SU-DHL-6 (cell line): ENCODE measurements at regions not wholly inside any gene's neighbourhood (a gene's known extent, or its start where the extent isn't known, plus 50 kb on each side); places are given as distances from the start of the nearest gene placed in this dataset.

ENCODE experiments used
- H2AFZ ChIP-seq: fragments of 200-600 bp; sonication (generic); 2 replicates; pipeline ENCODE4 v1.6.1; 2014; ENCODE audit warnings: low read depth, mild to moderate bottlenecking, moderate library complexity, mixed read lengths, antibody characterized with exemption, low read length; ENCODE audit not compliant: severe bottlenecking
- H3F3A ChIP-seq: fragments of 200-600 bp; shearing (Covaris generic); 2 replicates; pipeline ENCODE4 v1.6.0; 2016; ENCODE audit warnings: antibody characterized with exemption, mild to moderate bottlenecking; ENCODE audit not compliant: insufficient read depth
- H3K27ac ChIP-seq: fragments of 200-600 bp; sonication (generic); 2 replicates; pipeline ENCODE4 v1.5.1; 2016; ENCODE audit warnings: low read depth, mild to moderate bottlenecking, low read length, moderate library complexity, mixed read lengths
- H3K27me3 ChIP-seq: fragments of 200-600 bp; sonication (generic), shearing (Covaris generic); 2 replicates; pipeline ENCODE4 v1.6.0; 2014; ENCODE audit warnings: mild to moderate bottlenecking, low read length
- H3K36me3 ChIP-seq: fragments of 200-600 bp; sonication (generic); 2 replicates; pipeline ENCODE4 v1.6.1; 2014; ENCODE audit warnings: mild to moderate bottlenecking, low read length, mixed read lengths
- H3K4me2 ChIP-seq: fragments of 300-600, 200-600 bp; shearing (Covaris generic), sonication (generic); 2 replicates; pipeline ENCODE4 v1.6.0; 2014; ENCODE audit warnings: low read length, low read depth, mild to moderate bottlenecking; ENCODE audit not compliant: poor library complexity, severe bottlenecking
- H3K4me3 ChIP-seq: fragments of 200-600 bp; sonication (generic); 2 replicates; pipeline ENCODE4 v1.5.1; 2014; ENCODE audit warnings: antibody characterized with exemption, low read length, mild to moderate bottlenecking, mixed read lengths; ENCODE audit not compliant: insufficient read depth, poor library complexity, severe bottlenecking
- H3K79me2 ChIP-seq: fragments of 200-600 bp; sonication (generic); 2 replicates; pipeline ENCODE4 v1.6.1; 2014; ENCODE audit warnings: mild to moderate bottlenecking, low read length, moderate library complexity; ENCODE audit not compliant: insufficient read depth
- H3K9ac ChIP-seq: fragments of 200-600 bp; sonication (generic); 2 replicates; pipeline ENCODE4 v1.7.0; 2014; ENCODE audit warnings: mild to moderate bottlenecking, low read length
- H3K9me2 ChIP-seq: fragments of 200-600 bp; sonication (generic); replicated peaks from 2 replicates; pipeline ENCODE4 v1.6.1; 2014; ENCODE audit warnings: low read length; ENCODE audit not compliant: insufficient read depth
- H3K9me3 ChIP-seq: fragments of 200-600 bp; sonication (generic); 2 replicates; pipeline ENCODE4 v1.6.1; 2014; ENCODE audit warnings: low read length, mixed read lengths; ENCODE audit not compliant: insufficient read depth
- H4K20me1 ChIP-seq: fragments of 200-600 bp; sonication (generic); 2 replicates; pipeline ENCODE4 v1.6.1; 2014; ENCODE audit warnings: low read depth, mild to moderate bottlenecking, antibody characterized with exemption, low read length, moderate library complexity, mixed read lengths
- EZH2phosphoT487 ChIP-seq: fragments of 200-600 bp; sonication (generic), shearing (Covaris generic); conservative IDR thresholded peaks from 2 replicates; pipeline ENCODE4 v1.6.1; 2018; ENCODE audit warnings: mild to moderate bottlenecking, antibody characterized with exemption, low read length, moderate library complexity, mixed read lengths
- TF ChIP-seq, protein P1 (sequence below): fragments of 200-600 bp; sonication (generic); IDR thresholded peaks from one replicate; pipeline ENCODE4 v1.5.1; 2017; ENCODE audit warnings: antibody characterized with exemption, mild to moderate bottlenecking, low read length, moderate library complexity; ENCODE audit not compliant: insufficient read depth, poor library complexity, severe bottlenecking

DNA sequence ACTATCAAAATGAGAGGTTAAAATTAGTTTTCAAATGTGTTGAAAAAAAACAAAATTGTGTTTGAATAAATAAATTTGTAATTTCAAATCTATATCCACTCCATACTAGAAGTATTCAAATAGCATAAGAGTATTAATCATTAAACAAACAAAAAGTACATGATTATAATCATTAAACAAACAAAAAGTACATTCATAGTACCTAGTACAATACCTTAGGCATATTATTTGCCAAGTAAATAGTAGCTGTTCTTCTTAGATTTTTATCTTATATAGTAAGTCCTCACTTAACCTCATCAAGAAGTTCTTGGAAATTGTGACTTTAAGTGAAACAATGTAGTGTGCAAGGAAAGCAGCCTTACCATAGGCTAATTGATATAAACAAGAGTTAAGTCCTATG lies 349.3 kb upstream of the VWC2 start:
- no peak for TF ChIP-seq EZH2phosphoT487
- TF ChIP-seq, protein P1, sequence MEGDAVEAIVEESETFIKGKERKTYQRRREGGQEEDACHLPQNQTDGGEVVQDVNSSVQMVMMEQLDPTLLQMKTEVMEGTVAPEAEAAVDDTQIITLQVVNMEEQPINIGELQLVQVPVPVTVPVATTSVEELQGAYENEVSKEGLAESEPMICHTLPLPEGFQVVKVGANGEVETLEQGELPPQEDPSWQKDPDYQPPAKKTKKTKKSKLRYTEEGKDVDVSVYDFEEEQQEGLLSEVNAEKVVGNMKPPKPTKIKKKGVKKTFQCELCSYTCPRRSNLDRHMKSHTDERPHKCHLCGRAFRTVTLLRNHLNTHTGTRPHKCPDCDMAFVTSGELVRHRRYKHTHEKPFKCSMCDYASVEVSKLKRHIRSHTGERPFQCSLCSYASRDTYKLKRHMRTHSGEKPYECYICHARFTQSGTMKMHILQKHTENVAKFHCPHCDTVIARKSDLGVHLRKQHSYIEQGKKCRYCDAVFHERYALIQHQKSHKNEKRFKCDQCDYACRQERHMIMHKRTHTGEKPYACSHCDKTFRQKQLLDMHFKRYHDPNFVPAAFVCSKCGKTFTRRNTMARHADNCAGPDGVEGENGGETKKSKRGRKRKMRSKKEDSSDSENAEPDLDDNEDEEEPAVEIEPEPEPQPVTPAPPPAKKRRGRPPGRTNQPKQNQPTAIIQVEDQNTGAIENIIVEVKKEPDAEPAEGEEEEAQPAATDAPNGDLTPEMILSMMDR, result no peak
- Histone ChIP-seq H3K4me3 (no peak overlapping the region), H3K36me3 (no peaks in the 10 kb centered on the region), H3K4me2 (no peak overlapping the region), H3K27me3 (no peaks in the 10 kb centered on the region), H3K27ac (no peak overlapping the region), H3F3A (no peaks in the 10 kb centered on the region), H3K9ac (no peak overlapping the region), H2AFZ (no peak overlapping the region), H4K20me1 (no peaks in the 10 kb centered on the region), H3K9me2 (no peaks in the 10 kb centered on the region), H3K9me3 (no peaks in the 10 kb centered on the region), H3K79me2 (no peaks in the 10 kb centered on the region)

DNA sequence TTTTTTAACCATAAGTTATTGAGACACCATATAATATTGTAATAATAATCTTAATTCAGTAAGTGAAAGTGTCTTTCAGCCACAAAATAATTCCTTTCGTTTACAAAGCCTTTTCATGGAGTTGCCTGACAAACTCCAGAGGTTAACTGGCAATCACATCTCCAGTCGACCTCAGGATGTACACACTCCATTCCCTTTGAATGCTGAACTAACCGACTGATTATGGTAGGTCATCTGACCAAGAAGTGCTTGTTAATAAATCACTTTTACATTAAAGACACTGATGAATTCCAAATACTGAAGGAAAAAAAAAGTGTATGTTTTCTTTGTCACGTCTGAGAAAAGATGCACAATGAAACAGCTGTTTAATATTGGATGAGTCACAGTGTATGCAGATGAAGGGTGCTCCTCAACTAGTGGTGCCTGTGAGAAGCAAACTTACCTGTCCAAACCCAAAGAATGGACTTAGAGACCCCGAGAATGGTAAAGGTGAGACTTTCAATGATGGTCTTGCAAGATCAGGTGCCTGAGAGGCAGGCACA lies 348.1 kb upstream of the VWC2 start:
- Histone ChIP-seq H3K4me2 (no peak overlapping the region), H2AFZ (no peak overlapping the region), H3K27ac (no peak overlapping the region), H3K79me2 (no peaks in the 10 kb centered on the region), H3K9me2 (no peaks in the 10 kb centered on the region), H3K27me3 (no peaks in the 10 kb centered on the region), H3K4me3 (no peak overlapping the region), H3K9me3 (no peaks in the 10 kb centered on the region), H4K20me1 (no peaks in the 10 kb centered on the region), H3K36me3 (no peaks in the 10 kb centered on the region), H3K9ac (no peak overlapping the region), H3F3A (no peaks in the 10 kb centered on the region)
- no peak for TF ChIP-seq EZH2phosphoT487
- TF ChIP-seq, protein P1, result no peak

DNA sequence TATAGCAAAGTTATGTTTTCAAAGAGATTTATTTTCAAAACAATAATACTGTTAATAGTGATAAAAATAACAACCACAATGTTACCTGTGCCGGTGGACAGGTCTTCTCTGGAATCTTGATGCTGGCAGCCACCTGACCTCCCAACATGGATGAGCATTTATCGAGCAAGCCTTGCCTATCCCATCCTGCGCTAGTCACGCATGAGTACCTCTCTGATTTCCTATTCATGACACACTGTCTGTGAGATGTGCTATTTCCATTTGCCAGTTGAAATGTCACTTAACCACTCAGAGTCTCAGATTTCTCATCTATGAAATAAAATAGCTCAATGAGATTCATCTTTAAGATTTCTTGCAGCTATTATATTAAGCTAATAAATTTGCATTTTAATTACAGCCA lies 341.2 kb upstream of the VWC2 start:
- H3K9me2 ChIP-seq, result no peaks in the 10 kb centered on the region
- no peaks in the 10 kb centered on the region for H3K36me3 ChIP-seq
- H2AFZ ChIP-seq, result no peak overlapping the region
- no peaks in the 10 kb centered on the region for H3K79me2 ChIP-seq
- no peaks in the 10 kb centered on the region for H3K9me3 ChIP-seq
- no peak for TF ChIP-seq EZH2phosphoT487
- TF ChIP-seq, protein P1, result no peak
- no peak overlapping the region for H3K4me3 ChIP-seq
- no peaks in the 10 kb centered on the region for H4K20me1 ChIP-seq
- H3K27me3 ChIP-seq, result no peaks in the 10 kb centered on the region
- no peak overlapping the region for H3K9ac ChIP-seq
- H3K4me2 ChIP-seq, result no peak overlapping the region
- H3F3A ChIP-seq, result no peaks in the 10 kb centered on the region
- H3K27ac ChIP-seq, result no peak overlapping the region
